Neuronal stem cell (in vitro differentiated cells): ENCODE measurements at regions not wholly inside any gene's neighbourhood (a gene's known extent, or its start where the extent isn't known, plus 50 kb on each side); places are given as distances from the start of the nearest gene placed in this dataset.

ENCODE experiments used
- DNase-seq: peaks from one replicate; pipeline ENCODE4 v3.0.0-alpha.2; 2013; ENCODE audit warnings: low spot score
- H2AFZ ChIP-seq: one replicate; pipeline ENCODE4 v1.6.1; 2013; ENCODE audit warnings: mild to moderate bottlenecking, low read length, inconsistent platforms
- H2AK5ac ChIP-seq: 2 replicates; pipeline ENCODE4 v1.6.1; 2013; ENCODE audit warnings: low read depth, mild to moderate bottlenecking, inconsistent platforms, low read length, moderate library complexity, mixed read lengths
- H2BK120ac ChIP-seq: 2 replicates; pipeline ENCODE4 v1.6.1; 2013; ENCODE audit warnings: low read depth, mild to moderate bottlenecking, inconsistent platforms, low read length, moderate library complexity, mixed read lengths
- H2BK12ac ChIP-seq: one replicate; pipeline ENCODE4 v1.6.1; 2013; ENCODE audit warnings: low read length, inconsistent platforms
- H2BK15ac ChIP-seq: 2 replicates; pipeline ENCODE4 v1.6.1; 2013; ENCODE audit warnings: mild to moderate bottlenecking, low read length, inconsistent platforms, mixed read lengths
- H2BK5ac ChIP-seq: one replicate; pipeline ENCODE4 v1.6.1; 2013; ENCODE audit warnings: inconsistent platforms, mild to moderate bottlenecking, low read length, moderate library complexity
- H3K14ac ChIP-seq: one replicate; pipeline ENCODE4 v1.6.1; 2013; ENCODE audit warnings: low read length, inconsistent platforms
- H3K18ac ChIP-seq: 2 replicates; pipeline ENCODE4 v1.6.1; 2013; ENCODE audit warnings: low read length, inconsistent platforms
- H3K23ac ChIP-seq: 2 replicates; pipeline ENCODE4 v1.6.1; 2013; ENCODE audit warnings: low read depth, mild to moderate bottlenecking, mixed read lengths, low read length, inconsistent platforms; ENCODE audit not compliant: poor library complexity
- H3K27ac ChIP-seq: replicated peaks from 3 replicates; pipeline ENCODE4 v1.5.1; 2013; ENCODE audit warnings: low read length, inconsistent platforms
- H3K27me3 ChIP-seq, 3 experiments: 2 replicates each; pipeline ENCODE4 v1.6.1; 2013; ENCODE audit warnings: low read length in 3 of 3, mild to moderate bottlenecking in 2 of 3, inconsistent platforms in 1 of 3, low read depth in 1 of 3, mixed read lengths in 1 of 3, moderate library complexity in 1 of 3; ENCODE audit not compliant: control insufficient read depth in 3 of 3, insufficient read depth in 3 of 3
- H3K36me3 ChIP-seq, 2 donors: replicated peaks in 1 of 2; 2 replicates each; pipeline ENCODE4 v1.6.1; 2013; ENCODE audit warnings: low read length in 2 of 2; ENCODE audit not compliant: control insufficient read depth in 2 of 2, insufficient read depth in 2 of 2
- H3K4ac ChIP-seq: 2 replicates; pipeline ENCODE4 v1.6.1; 2013; ENCODE audit warnings: inconsistent platforms, mild to moderate bottlenecking, low read length, moderate library complexity
- H3K4me1 ChIP-seq, 2 donors: 1 replicate in 1 of 2; 2 replicates in 1 of 2; pipeline ENCODE4 v1.6.1; 2013; ENCODE audit warnings: low read length in 2 of 2, low read depth in 1 of 2; ENCODE audit not compliant: control insufficient read depth in 2 of 2, insufficient read depth in 1 of 2
- H3K4me2 ChIP-seq: one replicate; pipeline ENCODE4 v1.6.1; 2013; ENCODE audit warnings: mild to moderate bottlenecking, low read length, inconsistent platforms; ENCODE audit not compliant: insufficient read depth, poor library complexity, severe bottlenecking
- H3K4me3 ChIP-seq, 2 donors: 2 replicates each; pipeline ENCODE4 v1.5.1; 2013; ENCODE audit warnings: low read length in 2 of 2, mild to moderate bottlenecking in 2 of 2, inconsistent platforms in 1 of 2, moderate library complexity in 1 of 2
- H3K79me1 ChIP-seq: one replicate; pipeline ENCODE4 v1.6.1; 2013; ENCODE audit warnings: low read depth, mild to moderate bottlenecking, inconsistent platforms, low read length, moderate library complexity
- H3K9ac ChIP-seq: one replicate; pipeline ENCODE4 v1.6.1; 2013; ENCODE audit warnings: mild to moderate bottlenecking, low read depth, low read length, inconsistent platforms; ENCODE audit not compliant: poor library complexity
- H3K9me3 ChIP-seq, 2 donors: replicated peaks in 1 of 2; 2 replicates each; pipeline versions ENCODE3 to v1.6.1; 2013; ENCODE audit warnings: low read length in 2 of 2, mild to moderate bottlenecking in 2 of 2, inconsistent platforms in 1 of 2, low read depth in 1 of 2, mixed read lengths in 1 of 2, moderate library complexity in 1 of 2; ENCODE audit not compliant: control insufficient read depth in 2 of 2, insufficient read depth in 1 of 2
- H4K8ac ChIP-seq: one replicate; pipeline ENCODE4 v1.6.1; 2013; ENCODE audit warnings: low read depth, mild to moderate bottlenecking, inconsistent platforms, low read length, moderate library complexity
- H4K91ac ChIP-seq: one replicate; pipeline ENCODE4 v1.6.1; 2013; ENCODE audit warnings: low read length, low read depth, mild to moderate bottlenecking, inconsistent platforms; ENCODE audit not compliant: poor library complexity
- WGBS, 2 donors: extraction: QIAGEN DNeasy Blood & Tissue Kit; methylation state at CpG; one replicate each; pipeline ENCODE4 v1.1.7; 2013; ENCODE audit warnings: missing lambda C conversion rate in 2 of 2, mixed read lengths in 1 of 2; ENCODE audit not compliant: insufficient read length in 2 of 2, insufficient replicate concordance in 1 of 2; ENCODE audit errors: extremely low coverage in 2 of 2; 5-methylcytosine and 5-hydroxymethylcytosine counted together

GRCh38 chr9:107110153-107110552, 172.9 kb upstream of the RAD23B start:
- Histone ChIP-seq H3K18ac (no peak overlapping the region), H2AK5ac (no peak overlapping the region), H3K4me3 (no peak overlapping the region), H3K9me3 (no peaks in the 10 kb centered on the region), H3K27ac (no peak overlapping the region), H4K8ac (no peak overlapping the region), H3K27me3 (peaks cover 0 to 21% (median 0%) of the 10 kb centered on the region in 3 experiments), H2BK12ac (no peak overlapping the region), H3K36me3 (no peaks in the 10 kb centered on the region), H2BK15ac (no peak overlapping the region), H2AFZ (no peak overlapping the region), H2BK120ac (no peak overlapping the region), H3K4me2 (no peak overlapping the region), H3K23ac (no peak overlapping the region), H4K91ac (no peak overlapping the region), H3K9ac (no peak overlapping the region), H3K4ac (no peak overlapping the region), H3K79me1 (no peaks in the 10 kb centered on the region), H3K14ac (no peak overlapping the region), H3K4me1 (no peaks in the 10 kb centered on the region), H2BK5ac (no peak overlapping the region)
- no peak for DNase-seq
- no CpG with 5 or more reads among the region's 2 CpGs for WGBS, 2 donors

GRCh38 chr9:107112707-107113243, 170.3 kb upstream of the RAD23B start:
- Histone ChIP-seq H3K79me1 (no peaks in the 10 kb centered on the region), H2BK5ac (no peak overlapping the region), H2BK15ac (no peak overlapping the region), H2BK120ac (no peak overlapping the region), H3K14ac (no peak overlapping the region), H3K36me3 (no peaks in the 10 kb centered on the region), H3K4me2 (no peak overlapping the region), H3K23ac (no peak overlapping the region), H3K4me1 (no peaks in the 10 kb centered on the region), H3K9me3 (no peaks in the 10 kb centered on the region), H4K8ac (no peak overlapping the region), H3K27me3 (peaks cover 0 to 14% (median 0%) of the 10 kb centered on the region in 3 experiments), H4K91ac (no peak overlapping the region), H3K4ac (no peak overlapping the region), H2AK5ac (no peak overlapping the region), H3K4me3 (no peak overlapping the region), H3K18ac (no peak overlapping the region), H3K9ac (no peak overlapping the region), H2BK12ac (no peak overlapping the region), H3K27ac (no peak overlapping the region), H2AFZ (no peak overlapping the region)
- WGBS, 2 donors = 100% methylated on average over 1 of the region's 1 CpG
- DNase-seq = no peak

DNA sequence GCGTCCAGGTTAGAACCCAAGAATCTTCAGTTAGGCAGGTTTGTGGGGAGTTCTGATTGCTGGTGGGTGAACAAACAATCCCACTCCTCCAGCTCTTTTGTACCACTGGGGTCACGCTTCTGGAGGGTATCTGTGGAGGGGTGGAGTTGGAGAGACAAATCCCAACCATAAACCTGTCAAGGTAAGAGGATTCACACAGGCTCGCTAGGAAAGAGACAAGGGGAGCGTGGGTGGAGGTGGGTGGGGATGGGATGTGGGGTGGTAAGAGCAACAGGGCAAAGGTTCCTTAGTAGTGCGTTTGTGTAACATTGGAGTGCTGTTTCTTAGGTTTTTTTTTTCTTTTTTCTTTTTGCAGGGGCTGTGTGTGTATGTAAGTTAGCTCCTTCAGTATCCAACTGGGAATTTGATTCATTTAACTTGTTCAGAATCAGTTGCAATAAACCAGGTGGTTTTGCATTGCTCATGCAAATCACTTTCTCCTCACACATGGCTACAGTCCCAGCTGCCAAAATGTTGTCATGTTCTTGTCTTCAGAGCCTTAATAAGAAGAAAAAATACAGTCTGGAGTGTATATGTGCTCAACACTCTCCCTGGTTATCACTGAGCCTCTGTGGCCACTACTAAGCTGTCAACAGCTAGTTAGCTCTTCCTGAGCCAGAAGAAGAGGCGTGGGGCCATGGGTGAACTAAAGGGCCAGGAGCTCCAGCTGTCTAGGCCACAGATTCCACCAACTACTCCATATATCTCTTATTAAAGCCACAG, 164.0 kb upstream of the RAD23B start:
- Histone ChIP-seq H3K9ac (no peak overlapping the region), H2BK15ac (no peak overlapping the region), H4K8ac (no peak overlapping the region), H2AFZ (no peak overlapping the region), H3K4me3 (no peak overlapping the region), H3K36me3 (no peaks in the 10 kb centered on the region), H3K4ac (no peak overlapping the region), H3K18ac (no peak overlapping the region), H4K91ac (no peak overlapping the region), H2AK5ac (no peak overlapping the region), H3K9me3 (no peaks in the 10 kb centered on the region), H3K27ac (no peak overlapping the region), H3K27me3 (peaks cover 0 to 7% (median 0%) of the 10 kb centered on the region in 3 experiments), H3K23ac (no peak overlapping the region), H3K79me1 (no peaks in the 10 kb centered on the region), H3K4me2 (no peak overlapping the region), H2BK5ac (no peak overlapping the region), H2BK12ac (no peak overlapping the region), H3K4me1 (no peaks in the 10 kb centered on the region), H2BK120ac (no peak overlapping the region), H3K14ac (no peak overlapping the region)
- no peak for DNase-seq
- WGBS, 2 donors = no CpG with 5 or more reads among the region's 6 CpGs

- H3K4me2 ChIP-seq = no peak overlapping the region
- no CpG with 5 or more reads among the region's 7 CpGs for WGBS, 2 donors
- H3K14ac ChIP-seq = no peak overlapping the region
- H3K4me3 ChIP-seq = no peak overlapping the region
- DNase-seq = no peak
- no peak overlapping the region for H3K18ac ChIP-seq
- no peak overlapping the region for H2AFZ ChIP-seq
- H2AK5ac ChIP-seq = no peak overlapping the region
- no peaks in the 10 kb centered on the region for H3K36me3 ChIP-seq
- H3K9ac ChIP-seq = no peak overlapping the region
- no peaks in the 10 kb centered on the region for H3K27me3 ChIP-seq
- H2BK120ac ChIP-seq = no peak overlapping the region
- H2BK15ac ChIP-seq = peak overlapping the region; percentile 22
- H3K79me1 ChIP-seq = no peaks in the 10 kb centered on the region
- H4K91ac ChIP-seq = no peak overlapping the region
- no peaks in the 10 kb centered on the region for H3K9me3 ChIP-seq
- H2BK5ac ChIP-seq = no peak overlapping the region
- H2BK12ac ChIP-seq = no peak overlapping the region
- no peaks in the 10 kb centered on the region for H3K4me1 ChIP-seq
- H3K23ac ChIP-seq = no peak overlapping the region
- H3K27ac ChIP-seq = no peak overlapping the region
- H4K8ac ChIP-seq = no peak overlapping the region
- H3K4ac ChIP-seq = no peak overlapping the region
Observed at GRCh38 chr9:107119735-107120134, 163.3 kb upstream of the RAD23B start.
